ENCODE measurements at regions not wholly inside any gene's neighbourhood (a gene's known extent, or its start where the extent isn't known, plus 50 kb on each side); places are given as distances from the start of the nearest gene placed in this dataset.

GRCh38 chr10:61313460-61313859 lies 139.7 kb downstream of the TMEM26 start:
- DNase-seq (ENCODE audit: low read depth): no peak
- no peak overlapping the region for H3K4me3 ChIP-seq (ENCODE audit: control insufficient read depth, low read depth, low read length)
- TF ChIP-seq CTCF (conservative IDR thresholded peaks at IDR 0.05; ENCODE audit: control insufficient read depth, insufficient read depth, low read depth, low read length): no peak

GRCh38 chr10:61304746-61305145 lies 148.4 kb downstream of the TMEM26 start:
- peak; percentile 11 for DNase-seq (ENCODE audit: low read depth)
- no peak overlapping the region for H3K4me3 ChIP-seq (ENCODE audit: control insufficient read depth, low read depth, low read length)
- TF ChIP-seq CTCF (conservative IDR thresholded peaks at IDR 0.05; ENCODE audit: control insufficient read depth, insufficient read depth, low read depth, low read length): no peak

- DNase-seq (ENCODE audit: low read depth): peak; percentile 8
- no peak for TF ChIP-seq CTCF (conservative IDR thresholded peaks at IDR 0.05; ENCODE audit: control insufficient read depth, insufficient read depth, low read depth, low read length)
- H3K4me3 ChIP-seq (ENCODE audit: control insufficient read depth, low read depth, low read length): no peak overlapping the region
These were observed 151.1 kb downstream of the TMEM26 start for GRCh38 chr10:61302124-61302523.

GRCh38 chr10:61301575-61301974 lies 151.6 kb downstream of the TMEM26 start:
- no peak overlapping the region for H3K4me3 ChIP-seq (ENCODE audit: control insufficient read depth, low read depth, low read length)
- TF ChIP-seq CTCF (conservative IDR thresholded peaks at IDR 0.05; ENCODE audit: control insufficient read depth, insufficient read depth, low read depth, low read length): no peak
- no peak for DNase-seq (ENCODE audit: low read depth)

- TF ChIP-seq CTCF (conservative IDR thresholded peaks at IDR 0.05; ENCODE audit: control insufficient read depth, insufficient read depth, low read depth, low read length): no peak
- DNase-seq (ENCODE audit: low read depth): no peak
- no peak overlapping the region for H3K4me3 ChIP-seq (ENCODE audit: control insufficient read depth, low read depth, low read length)
These were observed 153.3 kb downstream of the TMEM26 start for GRCh38 chr10:61299841-61300240.

- no peak overlapping the region for H3K4me3 ChIP-seq (ENCODE audit: control insufficient read depth, low read depth, low read length)
- no peak for DNase-seq (ENCODE audit: low read depth)
- no peak for TF ChIP-seq CTCF (conservative IDR thresholded peaks at IDR 0.05; ENCODE audit: control insufficient read depth, insufficient read depth, low read depth, low read length)
These were observed 154.0 kb downstream of the TMEM26 start for GRCh38 chr10:61299156-61299555.

GRCh38 chr10:61298194-61298593 lies 155.0 kb downstream of the TMEM26 start:
- no peak overlapping the region for H3K4me3 ChIP-seq (ENCODE audit: control insufficient read depth, low read depth, low read length)
- TF ChIP-seq CTCF (conservative IDR thresholded peaks at IDR 0.05; ENCODE audit: control insufficient read depth, insufficient read depth, low read depth, low read length): no peak
- DNase-seq (ENCODE audit: low read depth): no peak

All from fibroblast of mammary gland (primary cell).